Inflammatory macrophage (primary cell): ENCODE measurements at regions not wholly inside any gene's neighbourhood (a gene's known extent, or its start where the extent isn't known, plus 50 kb on each side); places are given as distances from the start of the nearest gene placed in this dataset.

ENCODE experiments used
- DNase-seq, 2 donors: peaks; one replicate each; pipeline ENCODE4 v3.0.0-alpha.2; 2020 to 2022

- DNase-seq = no peak
Observed at GRCh38 chr10:4066581-4067390, 281.8 kb upstream of the KLF6 start.

DNA sequence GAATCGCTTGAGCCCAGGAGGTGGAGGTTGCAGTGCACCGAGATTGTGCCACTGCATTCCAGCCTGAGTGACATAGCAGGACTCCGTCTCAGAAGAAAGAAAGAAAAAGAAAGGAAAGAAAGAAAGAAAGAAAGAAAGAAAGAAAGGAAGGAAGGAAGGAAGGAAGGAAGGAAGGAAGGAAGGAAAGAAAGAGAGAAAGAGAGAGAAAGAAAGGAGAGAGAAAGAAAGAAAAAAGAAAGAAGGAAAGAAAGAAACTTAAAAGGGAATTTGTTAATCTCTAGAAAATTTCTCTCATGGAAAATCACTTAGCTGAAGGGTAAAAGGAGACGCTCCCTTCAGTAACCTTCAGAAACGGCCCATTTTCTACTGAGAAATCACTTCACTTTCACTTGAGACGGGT lies 279.5 kb upstream of the KLF6 start:
- DNase-seq = no peak

GRCh38 chr10:4063717-4064116 lies 278.7 kb upstream of the KLF6 start:
- no peak for DNase-seq

DNA sequence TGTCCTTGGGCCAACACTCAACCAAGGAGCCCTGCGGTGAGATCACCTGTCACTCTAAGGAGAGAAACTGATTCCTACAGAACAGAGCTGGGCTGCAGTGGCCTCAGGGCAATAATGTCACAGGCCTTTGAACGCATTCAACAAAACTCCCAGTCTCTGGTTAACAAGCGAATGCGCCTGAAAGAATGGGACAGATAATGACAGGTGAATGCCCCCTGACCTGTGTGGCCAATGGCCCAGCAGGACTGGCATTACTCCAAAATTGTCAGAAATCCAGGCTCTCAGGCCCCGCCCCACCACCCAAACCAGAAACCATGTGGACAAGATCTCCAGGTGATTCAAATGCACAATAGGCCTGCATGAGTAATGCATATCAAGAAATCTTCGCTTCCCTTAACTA lies 277.7 kb upstream of the KLF6 start:
- no peak for DNase-seq

DNA sequence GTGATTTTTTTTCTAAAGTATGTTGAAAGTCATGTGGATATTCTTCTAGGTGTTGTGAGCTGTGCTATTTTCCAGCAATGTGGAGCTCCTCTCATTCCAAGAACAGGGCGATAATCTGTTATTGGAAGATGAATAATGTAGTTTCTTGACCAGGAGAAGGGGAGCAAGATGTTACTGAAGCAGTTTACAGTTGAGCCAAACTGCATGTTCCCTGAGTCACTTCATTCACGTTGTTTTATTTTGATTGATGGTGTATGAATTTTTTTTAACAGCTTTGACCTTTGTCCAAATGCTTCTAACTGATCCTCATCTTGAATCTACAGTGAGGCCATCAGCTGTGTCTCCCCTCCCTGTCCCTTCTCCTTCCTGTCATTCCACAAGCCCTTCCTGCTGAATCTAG lies 277.1 kb upstream of the KLF6 start:
- no peak for DNase-seq

DNA sequence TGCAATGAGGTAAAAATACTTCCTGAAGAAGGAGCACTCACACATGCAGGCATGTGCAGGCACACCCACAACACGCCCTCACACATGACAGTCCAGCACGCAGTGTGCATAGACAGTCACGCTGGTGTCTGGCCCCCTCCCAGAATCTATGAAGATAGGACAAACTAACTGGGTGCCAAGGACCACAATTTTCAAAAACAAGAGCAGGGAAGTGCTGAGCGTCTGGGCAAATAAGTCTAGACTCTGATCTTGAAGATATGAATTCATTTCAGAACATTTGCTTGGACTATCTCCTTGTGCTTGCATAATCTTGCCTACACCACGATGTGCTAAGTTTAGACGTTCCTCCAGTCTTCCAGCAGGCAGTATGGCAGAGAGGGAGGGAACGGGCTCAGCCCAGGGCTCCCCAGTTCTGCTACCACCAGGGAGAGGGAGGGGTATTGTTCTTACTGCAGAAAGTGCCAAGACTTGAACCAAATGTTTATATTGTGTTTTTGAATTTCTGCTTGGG lies 276.5 kb upstream of the KLF6 start:
- no peak for DNase-seq

DNA sequence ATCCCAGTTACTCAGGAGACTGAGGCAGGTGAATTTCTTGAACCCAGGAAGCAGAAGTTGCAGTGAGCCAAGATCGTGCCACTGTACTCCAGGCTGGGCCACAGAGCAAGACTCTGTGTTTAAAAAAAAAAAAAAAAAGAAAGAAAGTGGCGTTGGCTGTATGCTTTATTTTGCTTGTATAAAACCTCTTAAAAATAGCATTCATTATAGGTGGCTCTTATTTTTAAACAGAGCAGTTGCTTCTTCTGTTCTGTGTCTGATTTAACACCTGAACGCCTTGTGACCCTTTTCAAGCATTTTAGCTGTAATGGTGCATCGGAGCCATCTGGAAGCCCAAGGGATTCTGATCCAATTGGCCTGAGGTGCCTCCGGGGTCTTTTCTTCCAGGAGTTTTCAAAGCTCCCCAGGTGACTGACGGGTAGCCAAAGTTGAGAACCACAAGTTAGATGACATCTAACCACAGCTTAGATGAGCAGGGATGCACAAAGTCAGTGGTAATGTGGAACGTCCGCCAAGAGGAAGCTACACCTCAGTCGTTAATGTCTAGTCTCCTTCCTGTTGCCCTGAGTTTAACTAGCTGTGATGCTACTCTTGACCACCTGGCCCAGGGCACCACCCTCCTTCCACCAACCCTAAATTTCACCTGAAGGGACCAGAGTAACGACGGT lies 274.6 kb upstream of the KLF6 start:
- no peak for DNase-seq

GRCh38 chr10:4058514-4059029 lies 273.6 kb upstream of the KLF6 start:
- DNase-seq = no peak

DNA sequence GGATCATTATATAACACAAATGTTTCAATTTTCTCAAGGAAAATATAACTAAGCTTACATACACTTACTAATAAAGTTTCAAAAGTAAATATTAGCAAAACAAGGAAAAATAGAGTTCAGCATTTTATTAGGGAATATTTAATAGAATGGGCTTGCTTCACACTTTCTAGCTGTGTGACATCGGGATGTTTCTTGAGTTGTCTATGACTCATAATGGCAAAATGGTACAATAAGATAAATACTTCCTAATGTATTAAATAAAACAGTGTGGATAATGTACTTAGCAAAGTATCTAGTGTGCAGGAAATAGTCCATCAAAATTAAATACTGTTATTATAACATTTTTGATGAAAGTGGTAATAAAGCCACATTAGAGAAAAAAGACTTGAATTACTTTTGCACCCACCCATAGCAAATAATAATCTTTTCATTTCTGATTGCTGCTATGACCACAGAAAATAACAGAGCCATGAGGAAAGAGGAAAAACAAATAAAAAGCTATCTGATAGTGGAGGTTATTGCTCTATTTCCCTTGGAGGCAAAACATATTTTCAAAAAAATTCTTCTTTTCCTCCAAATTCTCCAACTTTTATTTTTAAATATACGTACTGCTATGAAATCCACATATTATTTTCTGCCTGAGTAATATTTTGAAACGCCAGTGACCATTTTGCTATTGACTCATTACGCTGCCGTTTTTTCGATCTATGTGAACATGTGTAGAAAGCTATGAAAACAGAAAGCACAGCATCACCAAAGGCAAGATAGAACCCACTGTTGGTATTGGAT lies 272.9 kb upstream of the KLF6 start:
- no peak for DNase-seq

DNA sequence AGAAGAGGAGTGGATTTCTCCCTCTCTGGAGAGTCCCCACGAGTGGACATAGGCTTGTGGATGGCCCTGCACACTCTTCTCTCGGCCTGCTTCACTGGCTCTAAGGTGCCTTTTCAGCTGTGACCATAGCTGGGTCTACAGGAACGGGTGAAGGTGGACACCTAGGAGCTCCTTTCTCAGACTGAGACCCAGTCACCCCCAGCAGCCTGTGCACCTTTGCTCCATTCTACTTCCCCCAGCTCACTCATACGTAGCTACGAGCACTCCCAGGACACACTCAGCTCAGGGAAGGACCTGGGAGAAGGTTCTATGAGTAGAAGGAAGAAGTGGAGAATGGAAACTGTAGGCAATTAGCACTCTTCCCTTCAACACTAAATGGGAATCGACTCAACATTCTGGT lies 272.0 kb upstream of the KLF6 start:
- DNase-seq = no peak

- DNase-seq = no peak
Observed at GRCh38 chr10:4054656-4055435, 269.8 kb upstream of the KLF6 start.

GRCh38 chr10:4053940-4054339 lies 268.9 kb upstream of the KLF6 start:
- DNase-seq = peak; percentile 39 to 53

DNA sequence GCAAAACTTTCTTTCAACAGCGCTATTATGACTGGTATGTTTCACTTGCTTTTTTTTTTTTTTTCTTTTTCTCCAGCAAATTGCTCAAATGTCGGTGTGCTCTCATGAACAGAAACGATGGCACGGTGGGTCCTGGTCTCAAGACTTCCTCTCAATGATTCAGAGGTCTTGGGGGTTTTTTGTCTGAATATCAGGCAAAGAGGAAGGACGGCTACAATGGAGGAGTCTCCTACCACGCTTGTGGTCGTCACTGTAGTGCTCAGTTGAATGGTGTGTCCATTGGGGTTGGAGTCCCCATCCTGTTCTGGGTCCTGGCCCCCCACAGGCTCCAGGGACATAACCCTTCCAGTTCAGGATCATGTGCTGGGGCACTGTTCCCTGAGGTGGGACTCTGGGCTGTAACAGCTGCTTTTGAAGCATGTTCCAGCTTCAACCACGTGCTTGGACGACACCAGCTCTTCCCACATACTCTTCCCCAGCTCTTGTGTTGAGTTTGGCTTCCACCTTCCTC lies 266.7 kb upstream of the KLF6 start:
- DNase-seq = peak; percentile 16 to 40

- DNase-seq = peak; percentile 29 to 48
Observed at GRCh38 chr10:4051011-4051640, 266.1 kb upstream of the KLF6 start.

DNA sequence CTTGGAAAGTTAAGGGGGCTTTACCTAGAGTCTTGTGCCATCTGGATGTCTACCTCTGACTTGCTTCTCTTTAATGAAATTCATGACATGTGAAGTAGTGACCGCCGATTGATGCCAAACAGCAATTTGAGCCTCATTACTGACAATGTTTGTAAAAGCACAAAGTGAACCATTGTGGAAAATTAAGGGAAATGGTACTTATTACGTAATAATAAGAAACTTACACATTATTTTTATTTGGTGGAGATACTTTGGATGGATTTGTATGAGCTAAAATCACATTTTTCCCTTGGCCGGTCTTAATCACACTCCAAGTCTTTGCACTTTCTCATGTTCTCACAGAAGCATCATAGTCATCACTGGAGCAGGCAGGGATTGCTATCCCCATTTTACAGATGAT lies 265.1 kb upstream of the KLF6 start:
- DNase-seq = no peak

DNA sequence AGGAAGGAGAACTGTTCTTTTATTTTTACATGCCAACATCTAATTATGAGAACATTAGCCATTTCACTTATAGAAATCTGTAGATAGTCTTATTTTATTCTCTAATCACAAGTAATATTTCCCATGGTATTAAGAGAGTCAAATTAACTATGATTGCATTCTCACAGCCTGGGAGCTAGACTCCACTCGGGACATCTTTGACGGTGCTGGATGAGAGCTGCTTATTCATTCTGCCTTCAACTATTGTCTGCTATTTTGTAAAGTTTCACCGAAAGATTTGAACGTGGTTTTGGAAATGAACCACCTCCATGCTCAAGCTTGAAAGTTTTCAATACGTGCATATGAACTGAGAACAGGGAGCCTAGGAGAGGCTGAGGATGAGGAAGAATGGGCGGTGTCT lies 264.3 kb upstream of the KLF6 start:
- no peak for DNase-seq

DNA sequence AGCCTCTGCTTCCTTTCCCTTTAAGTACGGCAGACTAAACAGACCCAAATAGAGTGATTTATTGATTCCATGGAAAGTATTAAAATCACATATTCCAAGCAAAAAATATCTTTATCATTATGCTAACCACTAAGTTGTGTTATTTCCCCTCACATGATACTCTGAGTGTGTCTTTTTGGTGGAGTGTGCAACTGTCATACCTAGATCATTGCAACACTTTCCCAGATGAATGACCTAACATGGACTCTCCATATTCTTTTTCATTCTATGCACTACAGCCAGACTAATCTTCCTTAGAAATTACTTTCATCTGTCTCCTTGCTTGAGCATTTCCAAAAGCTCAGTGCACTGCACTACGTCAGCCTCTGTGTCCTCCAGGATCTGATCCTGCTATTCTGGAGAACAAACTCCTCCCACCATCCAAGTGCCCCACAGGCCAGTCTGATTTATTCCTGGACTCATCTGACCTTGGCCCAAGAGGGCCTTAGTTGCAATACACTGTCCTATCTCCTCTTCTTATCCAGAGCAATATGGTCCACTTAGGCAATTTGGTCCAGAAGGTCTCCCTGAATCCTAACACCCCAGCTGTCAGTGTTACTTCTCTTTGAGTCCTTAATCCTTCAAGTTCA lies 263.3 kb upstream of the KLF6 start:
- DNase-seq = no peak

DNA sequence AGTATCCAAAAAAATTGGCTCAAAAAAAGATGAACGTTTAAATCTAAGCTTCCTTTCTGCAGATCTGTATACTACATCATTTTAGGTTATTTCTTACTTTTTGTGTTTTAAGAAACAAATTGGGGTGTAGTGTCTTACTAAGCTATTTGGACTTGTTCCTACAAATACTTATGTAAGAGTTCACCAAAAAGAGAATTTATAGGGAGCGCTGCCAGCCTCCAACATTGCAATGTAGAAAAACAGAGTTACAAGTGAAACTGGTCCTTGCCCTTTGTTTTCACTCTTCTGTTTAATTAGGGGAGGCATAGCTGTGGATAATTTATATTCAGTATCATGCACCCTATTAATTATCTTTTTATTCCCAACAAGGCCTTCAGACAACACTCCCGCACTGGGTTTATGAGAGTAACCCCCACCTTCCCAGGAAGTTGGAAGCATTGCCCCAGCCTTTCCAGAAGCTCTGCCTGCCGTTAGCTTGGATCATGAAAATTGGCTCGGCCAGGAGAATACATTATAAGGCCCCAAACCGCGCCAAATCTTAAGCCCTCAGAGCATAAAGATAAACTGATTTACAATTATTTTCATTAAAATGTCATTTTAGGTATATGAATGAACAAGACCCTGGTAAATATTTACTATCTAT lies 261.8 kb upstream of the KLF6 start:
- DNase-seq = no peak

- peak in 1 of 2 donors; percentile 27 for DNase-seq
Observed at GRCh38 chr10:4046030-4046429, 261.0 kb upstream of the KLF6 start.

DNA sequence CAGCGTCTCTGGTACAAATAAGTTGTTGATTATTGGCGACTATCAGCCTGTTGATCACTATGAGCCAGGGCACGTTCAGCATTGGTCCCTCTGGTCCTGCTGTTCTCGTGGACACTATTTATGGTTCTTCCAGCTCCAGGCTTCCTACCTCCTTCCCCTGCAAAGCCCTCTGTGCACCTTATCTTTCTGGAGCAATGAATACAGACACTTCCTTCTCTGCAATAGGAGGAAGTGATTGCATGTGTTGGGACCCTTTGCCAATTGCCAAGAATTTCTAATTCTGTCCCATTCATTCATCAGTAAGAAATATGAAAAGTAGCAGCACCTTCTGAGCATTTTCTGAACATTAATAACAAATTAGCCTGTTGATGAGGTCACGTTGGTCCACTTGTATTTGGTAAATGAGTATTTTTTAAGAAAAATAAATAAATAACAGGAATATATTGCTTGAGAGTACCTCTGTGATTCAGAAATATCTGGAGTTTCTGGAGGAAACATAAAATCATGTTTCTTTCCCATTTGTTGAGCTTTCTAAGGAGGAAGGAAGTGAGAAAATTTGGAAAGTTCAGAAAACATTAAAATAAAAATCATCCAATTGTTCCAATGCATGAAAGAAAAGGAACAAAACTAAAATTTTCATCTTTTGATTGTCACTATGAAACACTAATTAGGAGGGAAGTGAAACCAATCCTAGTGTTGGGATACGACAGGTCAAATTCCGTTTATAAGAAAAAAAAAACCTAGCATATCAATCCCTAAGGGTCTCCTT lies 259.1 kb upstream of the KLF6 start:
- no peak for DNase-seq
